Tibial artery (tissue), 4 donors: ENCODE measurements at regions not wholly inside any gene's neighbourhood (a gene's known extent, or its start where the extent isn't known, plus 50 kb on each side); places are given as distances from the start of the nearest gene placed in this dataset.

ENCODE experiments used
- DNase-seq, 2 donors: peaks; one replicate each; pipeline ENCODE4 v3.0.0-alpha.2; 2019
- H3K27ac ChIP-seq, 2 donors: fragments of 200-600 bp; sonication (generic) in 1 of 2; 1 replicate in 1 of 2; 2 replicates in 1 of 2; pipeline ENCODE4 v1.5.1; 2018 to 2019; ENCODE audit warnings: mild to moderate bottlenecking in 1 of 2
- H3K27me3 ChIP-seq, 2 donors: fragments of 200-600 bp; sonication (generic) in 1 of 2; one replicate each; pipeline versions ENCODE4 v1.5.1 to v1.6.0; 2016 to 2019
- H3K36me3 ChIP-seq, 3 donors: fragments of 200-600 bp; sonication (generic) in 2 of 3; one replicate each; pipeline ENCODE4 v1.5.1; 2016 to 2019; ENCODE audit warnings: mild to moderate bottlenecking in 2 of 3
- H3K4me1 ChIP-seq, 4 donors: fragments of 200-600 bp; sonication (generic) in 2 of 4; 1 replicate in 3 of 4; 2 replicates in 1 of 4; pipeline ENCODE4 v1.5.1; 2016 to 2019
- H3K4me3 ChIP-seq, 2 donors: fragments of 200-600 bp; sonication (generic) in 1 of 2; 1 replicate in 1 of 2; 2 replicates in 1 of 2; pipeline ENCODE4 v1.5.1; 2018 to 2019; ENCODE audit warnings: mild to moderate bottlenecking in 2 of 2
- H3K9me3 ChIP-seq, 3 donors: fragments of 200-600 bp; sonication (generic) in 1 of 3; one replicate each; pipeline ENCODE4 v1.5.1; 2016 to 2019
- intact Hi-C: fragments of 100-400 bp; cut with DNase I; formaldehyde crosslinking; loops from one replicate; pipeline ENCODE4 v1.15.0; 2023; ENCODE audit warnings: low total_unique reads
- TF ChIP-seq, protein P1 (sequence below), 2 experiments: fragments of 200-600 bp in 1 of 2; fragments of 450-650 bp in 1 of 2; IDR thresholded peaks; one replicate each; pipeline ENCODE4 v1.5.1; 2017 to 2019; ENCODE audit warnings: antibody characterized with exemption in 2 of 2, mild to moderate bottlenecking in 1 of 2, moderate library complexity in 1 of 2

DNA sequence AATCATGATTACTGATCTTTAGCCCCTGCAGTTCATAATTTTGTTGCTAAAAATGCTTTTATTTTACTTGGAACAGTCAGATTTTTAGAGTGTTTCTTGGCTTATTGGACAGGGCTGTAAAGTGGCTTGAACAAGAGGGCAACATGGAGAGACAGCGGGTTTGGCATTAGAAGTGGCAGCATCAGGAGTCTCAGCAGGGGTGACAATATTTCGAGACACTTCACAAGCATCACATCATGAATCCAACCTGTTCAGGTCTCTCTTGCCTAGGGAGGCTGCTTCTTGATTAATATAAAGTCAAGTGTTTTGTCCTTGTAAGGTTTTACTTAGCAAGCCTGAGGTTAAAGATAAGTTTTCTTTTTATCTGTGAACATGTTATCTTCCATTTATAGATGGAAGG is 2249.5 kb downstream of the LRRC4C start:
- no peak overlapping the region for H3K27ac ChIP-seq
- no peak for DNase-seq
- no peaks in the 10 kb centered on the region for H3K4me1 ChIP-seq
- no peaks in the 10 kb centered on the region for H3K9me3 ChIP-seq
- intact Hi-C loops: loop anchor here (2.0 kb wide), 1 partner anchor 55 kb away; no protein-coding TSS in a partner anchor
- no peaks in the 10 kb centered on the region for H3K36me3 ChIP-seq
- no peak overlapping the region for H3K4me3 ChIP-seq
- TF ChIP-seq, protein P1, sequence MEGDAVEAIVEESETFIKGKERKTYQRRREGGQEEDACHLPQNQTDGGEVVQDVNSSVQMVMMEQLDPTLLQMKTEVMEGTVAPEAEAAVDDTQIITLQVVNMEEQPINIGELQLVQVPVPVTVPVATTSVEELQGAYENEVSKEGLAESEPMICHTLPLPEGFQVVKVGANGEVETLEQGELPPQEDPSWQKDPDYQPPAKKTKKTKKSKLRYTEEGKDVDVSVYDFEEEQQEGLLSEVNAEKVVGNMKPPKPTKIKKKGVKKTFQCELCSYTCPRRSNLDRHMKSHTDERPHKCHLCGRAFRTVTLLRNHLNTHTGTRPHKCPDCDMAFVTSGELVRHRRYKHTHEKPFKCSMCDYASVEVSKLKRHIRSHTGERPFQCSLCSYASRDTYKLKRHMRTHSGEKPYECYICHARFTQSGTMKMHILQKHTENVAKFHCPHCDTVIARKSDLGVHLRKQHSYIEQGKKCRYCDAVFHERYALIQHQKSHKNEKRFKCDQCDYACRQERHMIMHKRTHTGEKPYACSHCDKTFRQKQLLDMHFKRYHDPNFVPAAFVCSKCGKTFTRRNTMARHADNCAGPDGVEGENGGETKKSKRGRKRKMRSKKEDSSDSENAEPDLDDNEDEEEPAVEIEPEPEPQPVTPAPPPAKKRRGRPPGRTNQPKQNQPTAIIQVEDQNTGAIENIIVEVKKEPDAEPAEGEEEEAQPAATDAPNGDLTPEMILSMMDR (IDR thresholded peaks at IDR 0.05): no peak
- H3K27me3 ChIP-seq: no peaks in the 10 kb centered on the region

DNA sequence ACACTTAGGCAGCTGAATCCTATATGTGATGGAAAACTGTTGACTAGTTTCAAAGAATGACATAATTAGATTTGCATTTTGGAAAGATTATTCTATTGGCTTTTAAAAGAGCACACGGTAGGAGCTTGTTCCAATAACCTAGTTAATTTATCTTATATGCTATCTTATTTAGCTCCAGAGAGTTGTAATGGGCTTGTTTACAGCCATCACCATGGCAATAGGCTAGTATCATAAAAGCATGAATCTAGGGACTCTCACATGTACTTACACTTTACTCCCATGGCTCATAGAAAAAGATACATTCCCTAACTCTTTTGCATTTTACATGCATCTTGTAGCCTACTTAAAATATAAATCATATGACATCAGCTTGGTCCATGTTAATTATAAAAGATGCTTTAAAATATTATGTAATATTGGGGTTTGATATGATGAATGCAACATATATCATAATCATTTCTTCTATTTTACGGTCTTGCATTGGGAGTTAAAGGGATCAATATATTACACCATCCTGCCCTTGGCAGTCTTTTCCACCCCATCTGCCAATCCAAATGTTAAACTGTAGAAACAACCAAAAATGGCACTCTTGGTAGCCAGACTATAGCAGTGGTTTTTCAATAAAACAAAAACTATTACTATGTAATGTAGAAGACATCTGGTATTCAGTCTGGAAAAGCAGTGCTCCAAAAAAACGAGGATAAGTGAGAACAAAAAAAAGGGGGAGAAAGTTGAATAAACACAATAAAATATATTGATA is 2254.0 kb downstream of the LRRC4C start:
- TF ChIP-seq, protein P1 (IDR thresholded peaks at IDR 0.05): no peak
- H3K9me3 ChIP-seq: no peaks in the 10 kb centered on the region
- no peak for DNase-seq
- no peaks in the 10 kb centered on the region for H3K4me1 ChIP-seq
- H3K4me3 ChIP-seq: no peak overlapping the region
- intact Hi-C loops: no loop called here
- H3K36me3 ChIP-seq: no peaks in the 10 kb centered on the region
- no peak overlapping the region for H3K27ac ChIP-seq
- no peaks in the 10 kb centered on the region for H3K27me3 ChIP-seq

DNA sequence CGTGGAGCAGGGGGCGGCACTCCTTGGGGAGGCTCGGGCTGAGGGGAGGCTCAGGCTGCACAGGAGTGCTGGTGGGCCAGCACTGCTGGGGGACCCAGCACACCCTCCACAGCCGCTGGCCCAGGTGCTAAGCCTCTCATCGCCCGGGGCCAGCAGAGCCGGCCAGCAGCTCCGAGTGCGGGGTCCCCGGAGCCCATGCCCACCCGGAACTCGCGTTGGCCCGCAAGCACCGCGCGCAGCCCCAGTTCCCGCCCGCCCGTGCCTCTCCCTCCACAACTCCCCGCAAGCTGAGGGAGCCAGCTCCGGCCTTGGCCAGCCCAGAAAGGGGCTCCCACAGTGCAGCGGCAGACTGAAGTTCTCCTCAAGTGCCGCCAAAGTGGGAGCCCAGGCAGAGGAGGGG is 2266.8 kb downstream of the LRRC4C start:
- no peak for DNase-seq
- Histone ChIP-seq H3K27me3 (no peaks in the 10 kb centered on the region), H3K9me3 (no peaks in the 10 kb centered on the region), H3K4me1 (no peaks in the 10 kb centered on the region), H3K27ac (no peak overlapping the region), H3K36me3 (no peaks in the 10 kb centered on the region), H3K4me3 (no peak overlapping the region)
- intact Hi-C loops: no loop called here
- TF ChIP-seq, protein P1 (IDR thresholded peaks at IDR 0.05): no peak

DNA sequence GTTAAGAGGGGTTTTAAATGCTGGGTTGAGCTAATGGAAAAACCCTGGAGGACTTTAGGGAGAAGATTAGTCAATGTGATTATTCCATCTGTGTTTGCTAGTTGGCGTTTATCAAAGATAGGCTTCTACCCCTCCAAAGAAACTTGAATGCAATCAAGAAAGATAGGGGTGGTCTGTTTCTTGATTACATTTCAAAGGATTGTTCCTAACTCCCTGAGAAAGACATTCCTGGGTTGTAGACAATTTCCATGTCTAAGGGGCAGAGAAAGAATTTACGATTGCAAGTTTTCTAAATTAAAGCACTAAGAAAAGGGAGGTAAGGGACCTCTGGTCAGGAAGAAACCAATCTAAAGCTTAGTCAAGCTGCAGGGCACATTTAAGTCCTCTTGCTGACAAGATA is 2268.7 kb downstream of the LRRC4C start:
- TF ChIP-seq, protein P1 (IDR thresholded peaks at IDR 0.05): no peak
- no peaks in the 10 kb centered on the region for H3K4me1 ChIP-seq

DNA sequence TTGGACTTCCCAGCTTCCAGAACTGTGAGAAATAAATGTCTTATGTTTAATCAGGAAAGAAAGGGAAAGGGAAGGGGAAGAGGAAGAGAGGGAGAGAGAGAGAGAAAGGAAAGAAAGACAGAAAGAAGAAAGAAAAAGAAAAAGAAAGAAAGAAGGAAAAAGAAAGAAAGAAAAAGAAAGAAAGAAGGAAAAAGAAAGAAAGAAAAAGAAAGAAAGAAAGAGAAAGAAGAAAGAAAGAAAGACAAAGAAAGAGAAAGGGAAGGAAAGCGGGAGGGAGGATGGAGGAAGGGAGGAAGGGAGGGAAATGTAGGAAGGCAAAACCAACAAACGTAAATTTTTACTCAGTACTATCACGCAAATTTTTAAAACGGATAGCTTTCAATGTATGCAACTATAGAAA is 2281.8 kb downstream of the LRRC4C start:
- Histone ChIP-seq H3K9me3 (no peaks in the 10 kb centered on the region), H3K27me3 (no peaks in the 10 kb centered on the region), H3K27ac (no peak overlapping the region), H3K4me1 (no peaks in the 10 kb centered on the region), H3K4me3 (no peak overlapping the region), H3K36me3 (no peaks in the 10 kb centered on the region)
- DNase-seq: no peak
- TF ChIP-seq, protein P1 (IDR thresholded peaks at IDR 0.05): no peak
- intact Hi-C loops: no loop called here

More for the DNA sequence above, 2268.7 kb downstream of the LRRC4C start:
- Histone ChIP-seq H3K9me3 (no peaks in the 10 kb centered on the region), H3K36me3 (no peaks in the 10 kb centered on the region), H3K27me3 (no peaks in the 10 kb centered on the region), H3K4me3 (no peak overlapping the region), H3K27ac (no peak overlapping the region)
- intact Hi-C loops: no loop called here
- DNase-seq: no peak
